Stimulated activated naive CD8-positive, alpha-beta T cell treated with anti-CD3 and anti-CD28 coated beads, Interleukin-15, amount 100 ng/mL, for 72 hours (primary cell): ENCODE measurements at regions not wholly inside any gene's neighbourhood (a gene's known extent, or its start where the extent isn't known, plus 50 kb on each side); places are given as distances from the start of the nearest gene placed in this dataset.

Experiments
- ATAC-seq: fragments of 150-1000 bp; cut with Tn5 transposase; 2 replicates; pipeline ENCODE4 v1.10.0; 2021; ENCODE audit warnings: mild to moderate bottlenecking, moderate library complexity
- DNase-seq, 2 donors: peaks; one replicate each; pipeline ENCODE4 v3.0.0; 2021 to 2022
- H3K27ac Mint-ChIP-seq, 2 donors: one replicate each; pipeline ENCODE4 v1.8.0; 2022; ENCODE audit warnings: mild to moderate bottlenecking in 2 of 2, mixed read lengths in 2 of 2, moderate library complexity in 2 of 2
- H3K27me3 Mint-ChIP-seq: one replicate; pipeline ENCODE4 v1.8.0; 2022; ENCODE audit warnings: mixed read lengths
- H3K4me1 Mint-ChIP-seq: one replicate; pipeline ENCODE4 v1.8.0; 2022; ENCODE audit warnings: mild to moderate bottlenecking, mixed read lengths
- H3K4me3 Mint-ChIP-seq, 2 donors: one replicate each; pipeline ENCODE4 v1.8.0; 2022; ENCODE audit warnings: mild to moderate bottlenecking in 2 of 2, mixed read lengths in 2 of 2, moderate library complexity in 1 of 2
- H3K9me3 Mint-ChIP-seq, 2 donors: one replicate each; pipeline ENCODE4 v1.8.0; 2022; ENCODE audit warnings: mixed read lengths in 2 of 2

DNA sequence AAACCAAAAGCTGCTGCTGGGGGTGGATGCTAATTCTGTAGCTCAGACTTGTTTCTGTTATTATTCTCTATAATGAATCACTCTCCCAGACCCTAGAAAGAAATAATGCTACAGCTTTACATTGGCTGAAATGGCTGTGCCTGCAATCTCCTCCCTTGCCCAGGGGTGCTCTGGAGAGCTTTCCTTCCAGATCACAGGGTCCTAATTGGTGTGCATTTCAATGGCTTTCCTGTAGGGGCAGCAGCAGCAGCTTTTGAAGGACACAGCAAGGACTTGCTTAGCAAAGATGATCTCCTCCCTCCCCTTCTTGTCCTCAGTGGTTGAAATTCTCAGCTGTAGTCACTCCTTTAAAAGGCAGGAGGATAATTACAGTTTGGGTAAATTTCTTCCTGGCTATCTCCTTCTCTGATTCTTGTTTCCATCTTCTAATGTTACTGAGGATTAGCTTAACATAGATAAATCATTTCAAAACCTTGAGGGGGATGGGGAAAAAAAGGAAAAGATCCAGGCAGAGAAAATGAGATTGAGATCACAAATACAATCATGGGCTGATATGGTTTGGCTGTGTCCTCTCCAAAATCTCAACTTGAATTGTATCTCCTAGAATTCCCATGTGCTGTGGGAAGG is 120.2 kb upstream of the CTTNBP2 start:
- no peaks in the 10 kb centered on the region for H3K9me3 Mint-ChIP-seq
- DNase-seq: no peak
- peaks cover 17% of the 10 kb centered on the region for H3K27me3 Mint-ChIP-seq
- ATAC-seq: peak; percentile 60
- H3K4me3 Mint-ChIP-seq: no peak overlapping the region
- H3K27ac Mint-ChIP-seq: no peak overlapping the region
- H3K4me1 Mint-ChIP-seq: no peaks in the 10 kb centered on the region

DNA sequence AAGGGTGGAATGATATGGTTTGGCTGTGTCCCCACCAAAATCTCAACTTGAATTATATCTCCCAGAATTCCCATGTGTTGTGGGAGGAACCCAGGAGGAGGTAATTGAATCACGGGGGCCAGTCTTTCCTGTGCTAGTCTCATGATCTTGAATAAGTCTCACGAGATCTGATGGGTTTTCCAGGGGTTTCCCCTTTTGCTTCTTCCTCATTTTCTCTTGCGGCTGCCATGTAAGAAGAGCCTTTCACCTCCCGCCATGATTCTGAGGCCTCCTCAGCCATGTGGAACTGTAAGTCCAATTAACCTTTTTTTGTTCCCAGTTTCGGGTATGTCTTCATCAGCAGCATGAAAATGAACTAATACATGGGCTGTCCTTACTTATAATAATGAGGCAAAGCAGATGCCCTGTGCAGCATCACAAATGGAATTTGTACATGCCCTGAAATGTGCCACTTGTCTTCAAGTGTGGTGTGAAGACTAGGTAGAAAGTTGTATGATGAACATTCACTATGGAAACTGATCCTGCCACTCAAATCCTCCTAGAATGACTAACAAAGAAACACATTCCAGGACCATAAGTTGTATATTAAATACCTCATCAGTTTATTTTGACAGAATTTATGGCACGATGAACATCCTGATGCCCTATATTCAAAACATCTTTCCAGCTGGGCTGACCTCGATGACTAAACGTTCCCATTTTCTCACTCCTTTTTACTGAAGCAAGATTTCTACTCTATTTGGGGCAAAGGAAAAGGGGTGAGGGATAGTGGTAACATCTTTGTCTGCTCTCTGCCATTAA is 122.8 kb upstream of the CTTNBP2 start:
- Mint-ChIP-seq H3K4me3 (no peak overlapping the region), H3K27me3 (peaks cover 17% of the 10 kb centered on the region)
- no peak for DNase-seq

GRCh38 chr7:117997862-117998825 is 124.9 kb upstream of the CTTNBP2 start:
- H3K27ac Mint-ChIP-seq: no peak overlapping the region
- H3K27me3 Mint-ChIP-seq: peaks cover 10% of the 10 kb centered on the region
- ATAC-seq (no peak), DNase-seq (no peak)
- H3K4me1 Mint-ChIP-seq: no peaks in the 10 kb centered on the region
- H3K4me3 Mint-ChIP-seq: no peak overlapping the region
- H3K9me3 Mint-ChIP-seq: no peaks in the 10 kb centered on the region

More for the DNA sequence above, 122.8 kb upstream of the CTTNBP2 start:
- H3K27ac Mint-ChIP-seq: no peak overlapping the region
- ATAC-seq: no peak
- H3K4me1 Mint-ChIP-seq: no peaks in the 10 kb centered on the region
- no peaks in the 10 kb centered on the region for H3K9me3 Mint-ChIP-seq

DNA sequence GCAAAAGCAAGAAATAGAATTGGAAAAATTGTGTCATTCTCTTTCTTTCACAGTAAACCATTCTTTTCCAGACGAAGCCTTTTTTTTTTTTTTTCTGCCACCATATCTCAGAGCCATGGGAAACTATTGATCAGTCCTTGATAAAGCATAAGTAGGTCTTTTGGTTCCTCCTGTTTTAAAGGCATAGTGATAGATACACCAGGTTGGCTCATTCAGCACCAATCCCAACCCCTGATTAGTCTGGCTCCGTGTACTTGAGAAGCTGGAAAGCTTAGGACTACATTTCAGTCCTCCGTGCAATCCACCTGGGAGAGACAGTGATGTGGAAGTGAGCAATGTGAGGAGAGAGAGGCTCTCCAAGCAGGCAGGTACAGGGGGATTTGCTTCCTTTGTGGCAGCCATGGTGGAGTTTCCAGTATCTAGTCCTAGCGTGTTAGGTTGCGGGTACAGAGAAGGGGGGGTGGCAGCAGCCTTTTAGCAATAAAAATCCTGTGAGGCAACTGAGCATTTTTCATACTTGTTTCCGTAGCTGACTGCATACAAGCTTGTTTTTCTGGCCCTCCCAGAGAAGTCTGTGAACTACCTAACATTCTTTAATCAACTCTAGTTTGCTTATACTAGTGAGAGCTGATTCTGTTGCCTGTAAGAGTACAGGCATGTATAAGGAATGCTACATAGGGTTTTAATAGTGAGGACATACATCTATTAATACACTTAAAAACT is 127.4 kb upstream of the CTTNBP2 start:
- Mint-ChIP-seq H3K4me3 (no peak overlapping the region), H3K9me3 (no peaks in the 10 kb centered on the region), H3K27me3 (peaks cover 6% of the 10 kb centered on the region), H3K27ac (no peak overlapping the region), H3K4me1 (no peaks in the 10 kb centered on the region)
- no peak for DNase-seq
- ATAC-seq: no peak

GRCh38 chr7:118003476-118003875 is 130.2 kb upstream of the CTTNBP2 start:
- no peak overlapping the region for H3K27ac Mint-ChIP-seq
- H3K27me3 Mint-ChIP-seq: peaks cover 6% of the 10 kb centered on the region
- DNase-seq: no peak
- ATAC-seq: no peak
- H3K4me3 Mint-ChIP-seq: no peak overlapping the region
- no peaks in the 10 kb centered on the region for H3K4me1 Mint-ChIP-seq
- H3K9me3 Mint-ChIP-seq: no peaks in the 10 kb centered on the region

GRCh38 chr7:118005026-118005425 is 131.8 kb upstream of the CTTNBP2 start:
- no peak for DNase-seq
- H3K27ac Mint-ChIP-seq: no peak overlapping the region
- H3K4me3 Mint-ChIP-seq: no peak overlapping the region
- peaks cover 0 to under 1% of the 10 kb centered on the region in 2 donors for H3K9me3 Mint-ChIP-seq
- peaks cover 6% of the 10 kb centered on the region for H3K27me3 Mint-ChIP-seq
- H3K4me1 Mint-ChIP-seq: no peaks in the 10 kb centered on the region
- no peak for ATAC-seq

DNA sequence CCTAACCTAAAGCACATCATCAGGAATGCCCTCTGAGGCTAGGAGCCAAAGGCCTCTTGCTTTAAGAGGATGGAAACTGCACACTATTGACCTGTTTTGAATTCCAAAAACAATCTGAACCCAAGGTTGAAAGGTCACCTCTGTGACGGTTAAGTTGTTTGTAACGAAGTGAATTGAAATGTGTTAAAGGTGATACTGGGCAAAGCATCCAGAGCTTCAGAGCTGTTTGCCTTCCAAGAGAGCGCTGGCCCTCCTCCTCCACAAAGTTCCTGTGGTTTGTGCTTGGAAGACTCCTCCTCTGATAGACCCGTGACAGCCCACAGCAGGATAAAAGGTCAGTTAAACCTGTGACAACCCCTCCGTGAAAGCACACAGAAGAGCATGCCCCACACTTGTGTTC is 133.7 kb upstream of the CTTNBP2 start:
- ATAC-seq (no peak), DNase-seq (no peak)
- Mint-ChIP-seq H3K4me1 (no peaks in the 10 kb centered on the region), H3K9me3 (peaks cover 0 to 5% of the 10 kb centered on the region in 2 donors), H3K27me3 (peaks cover 6% of the 10 kb centered on the region), H3K27ac (no peak overlapping the region), H3K4me3 (no peak overlapping the region)

DNA sequence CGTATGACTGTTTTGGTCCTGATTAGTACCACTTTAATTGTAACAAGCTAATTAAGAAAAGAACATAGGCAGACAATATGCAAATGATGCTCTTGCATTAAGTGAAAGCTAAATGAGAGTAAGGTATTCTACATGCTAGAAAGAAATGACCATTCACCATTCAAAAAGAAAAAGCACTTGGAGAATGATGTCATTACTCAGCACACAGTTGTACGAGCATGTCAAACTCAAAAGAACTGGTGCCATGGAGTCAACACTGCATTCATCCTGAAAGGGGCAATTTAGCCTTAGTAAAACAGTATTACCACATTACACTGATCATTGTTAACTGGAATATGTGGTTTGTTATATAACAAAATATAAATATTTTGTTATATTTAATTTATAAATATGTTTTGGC is 136.2 kb upstream of the CTTNBP2 start:
- Mint-ChIP-seq H3K27me3 (no peaks in the 10 kb centered on the region), H3K4me1 (no peaks in the 10 kb centered on the region), H3K27ac (no peak overlapping the region), H3K4me3 (no peak overlapping the region), H3K9me3 (peaks cover 0 to 5% of the 10 kb centered on the region in 2 donors)
- ATAC-seq (no peak), DNase-seq (no peak)

DNA sequence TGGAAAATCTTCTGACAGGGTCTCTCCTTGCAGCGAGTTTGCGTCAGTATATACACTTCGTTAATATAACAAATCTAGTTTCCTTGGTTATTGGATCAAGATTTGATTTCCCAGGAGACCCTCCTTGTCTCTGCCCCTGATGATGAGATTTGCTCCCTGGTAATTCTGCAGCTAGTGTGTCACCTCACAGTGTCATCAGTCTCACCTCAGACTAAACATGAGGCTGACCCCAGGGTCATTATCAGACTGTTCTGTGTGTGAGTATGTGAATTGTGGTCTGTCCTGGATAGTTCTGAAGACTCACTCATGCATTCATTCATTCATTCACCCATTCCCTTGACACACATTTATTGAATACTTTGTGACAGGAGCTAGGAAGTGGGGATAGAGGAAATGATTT is 138.4 kb upstream of the CTTNBP2 start:
- DNase-seq (no peak), ATAC-seq (no peak)
- H3K27me3 Mint-ChIP-seq: no peaks in the 10 kb centered on the region
- no peak overlapping the region for H3K27ac Mint-ChIP-seq
- no peaks in the 10 kb centered on the region for H3K4me1 Mint-ChIP-seq
- peaks cover 0 to 5% of the 10 kb centered on the region in 2 donors for H3K9me3 Mint-ChIP-seq
- H3K4me3 Mint-ChIP-seq: no peak overlapping the region

- no peaks in the 10 kb centered on the region for H3K4me1 Mint-ChIP-seq
- no peaks in the 10 kb centered on the region for H3K27me3 Mint-ChIP-seq
- H3K9me3 Mint-ChIP-seq: peaks cover 0 to 14% of the 10 kb centered on the region in 2 donors
- H3K4me3 Mint-ChIP-seq: no peak overlapping the region
- no peak for DNase-seq
- no peak for ATAC-seq
- no peak overlapping the region for H3K27ac Mint-ChIP-seq
Measured at GRCh38 chr7:118013252-118014010, 140.2 kb upstream of the CTTNBP2 start.

DNA sequence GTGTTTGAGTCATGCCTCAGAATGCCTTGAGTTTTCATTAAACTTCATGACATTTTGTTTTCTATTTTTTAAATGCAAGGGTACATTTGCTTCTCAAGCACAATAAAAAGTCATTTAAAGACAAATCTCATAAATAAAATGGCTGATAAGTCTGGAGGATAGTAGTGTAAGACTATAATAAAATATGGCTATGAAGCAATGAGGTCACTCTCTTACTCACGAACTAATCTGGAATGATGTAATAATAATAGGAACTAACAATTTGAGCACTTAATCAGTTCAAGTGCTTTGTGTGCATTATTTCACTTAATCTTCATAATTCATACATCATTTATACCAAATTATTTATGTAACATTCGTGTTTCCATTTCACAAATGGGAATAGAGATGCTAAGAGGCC is 149.3 kb upstream of the CTTNBP2 start:
- Mint-ChIP-seq H3K4me3 (no peak overlapping the region), H3K27me3 (no peaks in the 10 kb centered on the region), H3K4me1 (no peaks in the 10 kb centered on the region), H3K27ac (no peak overlapping the region), H3K9me3 (peaks cover 2 to 9% of the 10 kb centered on the region in 2 donors)
- DNase-seq: no peak
- no peak for ATAC-seq

GRCh38 chr7:118026791-118027190 is 153.6 kb upstream of the CTTNBP2 start:
- Mint-ChIP-seq H3K27ac (no peak overlapping the region), H3K27me3 (no peaks in the 10 kb centered on the region), H3K4me3 (no peak overlapping the region), H3K9me3 (no peaks in the 10 kb centered on the region), H3K4me1 (no peaks in the 10 kb centered on the region)
- ATAC-seq (no peak), DNase-seq (no peak)

DNA sequence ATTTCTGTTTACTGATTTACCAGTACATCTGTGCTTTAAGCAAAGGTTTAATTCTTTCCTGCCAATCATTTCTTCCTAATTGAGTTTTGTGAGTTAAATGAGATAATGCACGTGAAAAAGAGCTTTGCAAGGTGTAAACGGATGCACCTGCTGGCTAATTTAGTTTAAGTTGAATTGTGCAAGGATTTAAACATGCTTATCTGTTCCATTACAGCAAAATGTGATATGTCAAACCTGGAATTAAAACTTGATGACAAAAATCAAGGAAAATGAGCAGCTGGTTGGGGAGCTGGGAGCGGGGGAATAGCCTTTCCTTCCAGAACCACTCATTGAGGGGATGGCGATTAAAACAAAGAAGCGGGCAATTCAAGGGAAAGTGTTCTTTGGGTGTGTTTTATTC is 155.0 kb upstream of the CTTNBP2 start:
- ATAC-seq: no peak
- Mint-ChIP-seq H3K4me1 (no peaks in the 10 kb centered on the region), H3K27ac (no peak overlapping the region), H3K27me3 (no peaks in the 10 kb centered on the region), H3K9me3 (no peaks in the 10 kb centered on the region), H3K4me3 (no peak overlapping the region)
- no peak for DNase-seq

- Mint-ChIP-seq H3K27me3 (no peaks in the 10 kb centered on the region), H3K9me3 (no peaks in the 10 kb centered on the region), H3K27ac (no peak overlapping the region), H3K4me1 (no peaks in the 10 kb centered on the region), H3K4me3 (no peak overlapping the region)
- ATAC-seq: no peak
- no peak for DNase-seq
Measured at GRCh38 chr7:118029826-118030422, 154.0 kb upstream of the LSM8 start.
